Esophagus squamous epithelium (tissue), 5 donors: ENCODE measurements at regions not wholly inside any gene's neighbourhood (a gene's known extent, or its start where the extent isn't known, plus 50 kb on each side); places are given as distances from the start of the nearest gene placed in this dataset.
A peak's percentile ranks its signal among the peaks of the same experiment; 100 is the strongest.

ENCODE experiments used
- DNase-seq: peaks from one replicate; lab custom pipeline; 2025; lab: John Stamatoyannopoulos, UW
- H3K27ac ChIP-seq, 4 donors: fragments of 200-600 bp; sonication (generic); one replicate each; pipeline ENCODE4 v1.5.1; 2016 to 2019; ENCODE audit warnings: mild to moderate bottlenecking in 1 of 4
- H3K27me3 ChIP-seq, 4 donors: fragments of 200-600 bp; sonication (generic); 1 replicate in 3 of 4; 2 replicates in 1 of 4; pipeline versions ENCODE4 v1.5.1 to v1.6.0; 2017 to 2021; ENCODE audit warnings: antibody characterized with exemption in 1 of 4
- H3K36me3 ChIP-seq, 3 donors: fragments of 200-600 bp; sonication (generic); one replicate each; pipeline ENCODE4 v1.5.1; 2016 to 2019
- H3K4me1 ChIP-seq, 3 donors: fragments of 200-600 bp; sonication (generic); one replicate each; pipeline ENCODE4 v1.5.1; 2017 to 2019
- H3K4me3 ChIP-seq, 4 donors: fragments of 200-600 bp; sonication (generic); 1 replicate in 3 of 4; 2 replicates in 1 of 4; pipeline ENCODE4 v1.5.1; 2016 to 2019; ENCODE audit warnings: mild to moderate bottlenecking in 2 of 4, moderate library complexity in 1 of 4
- H3K9me3 ChIP-seq, 3 donors: fragments of 200-600 bp; sonication (generic); one replicate each; pipeline ENCODE4 v1.5.1; 2016 to 2019
- CTCF ChIP-seq, 6 experiments: fragments of 450-650 bp in 4 of 6; fragments of 200-600 bp in 2 of 6; sonication (generic) in 2 of 6; IDR thresholded peaks; one replicate each; pipeline ENCODE4 v1.5.1; 2016 to 2019; ENCODE audit warnings: antibody characterized with exemption in 6 of 6, mild to moderate bottlenecking in 4 of 6, moderate library complexity in 4 of 6
- POLR2A ChIP-seq, 4 donors: fragments of 450-650 bp; IDR thresholded peaks; one replicate each; pipeline ENCODE4 v1.6.1; 2017; ENCODE audit warnings: antibody characterized with exemption in 4 of 4, mild to moderate bottlenecking in 4 of 4, moderate library complexity in 3 of 4
- WGBS, 2 donors: methylation state at CpG; one replicate each; pipeline ENCODE4 v1.1.5; 2018; 5-methylcytosine and 5-hydroxymethylcytosine counted together
- intact Hi-C: fragments of 100-400 bp; cut with DNase I; formaldehyde crosslinking; loops from one replicate; pipeline ENCODE4 v1.15.0; 2022
- donor health status: DM: yes; HTN: yes; CAD: no.

GRCh38 chr2:38464971-38465788, 88.1 kb upstream of the ATL2 start:
- peak overlapping the region; percentile 13 to 85 (median 80) for H3K27ac ChIP-seq
- intact Hi-C loops = no loop called here

GRCh38 chr2:38463752-38464151, 86.7 kb upstream of the ATL2 start:
- H3K4me1 ChIP-seq = peaks cover 0 to 74% (median 3%) of the 10 kb centered on the region in 3 donors
- peak overlapping the region; percentile 40 to 85 (median 64) for H3K27ac ChIP-seq
- intact Hi-C loops = no loop called here
- H3K36me3 ChIP-seq = no peaks in the 10 kb centered on the region
- DNase-seq = no peak
- 81 to 86% methylated on average over 4 of the region's 4 CpGs for WGBS, 2 donors
- TF ChIP-seq POLR2A (IDR thresholded peaks at IDR 0.05) (no peak), CTCF (IDR thresholded peaks at IDR 0.05) (no peak)
- no peaks in the 10 kb centered on the region for H3K9me3 ChIP-seq
- no peak overlapping the region for H3K4me3 ChIP-seq
- no peaks in the 10 kb centered on the region for H3K27me3 ChIP-seq

More at GRCh38 chr2:38464971-38465788, 88.1 kb upstream of the ATL2 start:
- Histone ChIP-seq H3K9me3 (no peaks in the 10 kb centered on the region), H3K36me3 (no peaks in the 10 kb centered on the region), H3K4me1 (peaks cover 0 to 70% (median 3%) of the 10 kb centered on the region in 3 donors), H3K27me3 (no peaks in the 10 kb centered on the region), H3K4me3 (no peak overlapping the region)
- WGBS, 2 donors = 83 to 89% methylated on average over 7 to 9 of the region's 9 CpGs
- DNase-seq = no peak
- no peak for TF ChIP-seq POLR2A (IDR thresholded peaks at IDR 0.05)

- intact Hi-C loops = no loop called here
- Histone ChIP-seq H3K27ac (peak overlapping the region; percentile 64 to 85 (median 78)), H3K9me3 (no peaks in the 10 kb centered on the region), H3K36me3 (no peaks in the 10 kb centered on the region), H3K4me1 (peaks cover 0 to 59% (median 3%) of the 10 kb centered on the region in 3 donors), H3K27me3 (no peaks in the 10 kb centered on the region), H3K4me3 (peak overlapping the region in 1 of 4 donors; percentile 4)
- no peak for DNase-seq
- 21 to 47% methylated on average over 6 of the region's 7 CpGs for WGBS, 2 donors
- no peak for TF ChIP-seq CTCF (IDR thresholded peaks at IDR 0.05)
- TF ChIP-seq POLR2A (IDR thresholded peaks at IDR 0.05) = no peak
These were observed 85.1 kb upstream of the ATL2 start for GRCh38 chr2:38462121-38462661.

- Histone ChIP-seq H3K4me3 (no peak overlapping the region), H3K4me1 (peaks cover 0 to 55% (median 3%) of the 10 kb centered on the region in 3 donors), H3K27ac (peak overlapping the region in 3 of 4 donors; percentile 64 to 85 (median 76)), H3K27me3 (no peaks in the 10 kb centered on the region), H3K36me3 (no peaks in the 10 kb centered on the region), H3K9me3 (no peaks in the 10 kb centered on the region)
- WGBS, 2 donors = 84 to 88% methylated on average over 1 of the region's 1 CpG
- TF ChIP-seq POLR2A (IDR thresholded peaks at IDR 0.05) = no peak
- TF ChIP-seq CTCF (IDR thresholded peaks at IDR 0.05) = peak in 1 of 6 experiments; percentile 5
- no peak for DNase-seq
- intact Hi-C loops = no loop called here
These were observed 84.4 kb upstream of the ATL2 start for GRCh38 chr2:38461470-38461869.

GRCh38 chr2:38460313-38460712, 83.2 kb upstream of the ATL2 start:
- H3K27me3 ChIP-seq = no peaks in the 10 kb centered on the region
- H3K9me3 ChIP-seq = no peaks in the 10 kb centered on the region
- H3K27ac ChIP-seq = no peak overlapping the region
- intact Hi-C loops = no loop called here
- no peak for TF ChIP-seq CTCF (IDR thresholded peaks at IDR 0.05)
- TF ChIP-seq POLR2A (IDR thresholded peaks at IDR 0.05) = no peak
- no peak overlapping the region for H3K4me3 ChIP-seq
- no peaks in the 10 kb centered on the region for H3K36me3 ChIP-seq
- peaks cover 0 to 43% (median 3%) of the 10 kb centered on the region in 3 donors for H3K4me1 ChIP-seq
- WGBS, 2 donors = 86% methylated on average over 3 of the region's 3 CpGs
- no peak for DNase-seq
